ENCODE measurements at regions not wholly inside any gene's neighbourhood (a gene's known extent, or its start where the extent isn't known, plus 50 kb on each side); places are given as distances from the start of the nearest gene placed in this dataset.
A peak's percentile ranks its signal among the peaks of the same experiment; 100 is the strongest.

DNA sequence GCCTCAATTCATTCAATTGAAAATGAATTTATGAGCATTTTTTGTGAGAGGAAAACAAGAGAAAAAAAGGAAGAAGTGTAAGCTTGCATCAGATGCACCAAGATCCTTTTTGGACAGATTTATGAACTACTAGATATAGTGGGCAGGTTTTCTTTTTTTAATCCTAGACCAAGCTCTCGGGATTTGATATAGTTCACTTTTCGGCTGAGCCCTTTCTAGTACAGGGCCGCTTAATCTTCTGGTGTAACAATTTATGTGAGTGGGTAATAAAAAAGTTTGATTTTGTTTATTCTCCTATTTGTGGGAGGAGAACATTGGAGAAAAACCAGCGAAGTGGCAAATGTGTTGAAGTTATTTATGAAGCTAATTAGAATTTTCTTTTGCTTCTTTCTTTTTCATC is 538.0 kb downstream of the UTRN start:
- DNase-seq (ENCODE audit: extremely low spot score, insufficient read length, low read depth) (no peak), FAIRE-seq (no peak)

DNA sequence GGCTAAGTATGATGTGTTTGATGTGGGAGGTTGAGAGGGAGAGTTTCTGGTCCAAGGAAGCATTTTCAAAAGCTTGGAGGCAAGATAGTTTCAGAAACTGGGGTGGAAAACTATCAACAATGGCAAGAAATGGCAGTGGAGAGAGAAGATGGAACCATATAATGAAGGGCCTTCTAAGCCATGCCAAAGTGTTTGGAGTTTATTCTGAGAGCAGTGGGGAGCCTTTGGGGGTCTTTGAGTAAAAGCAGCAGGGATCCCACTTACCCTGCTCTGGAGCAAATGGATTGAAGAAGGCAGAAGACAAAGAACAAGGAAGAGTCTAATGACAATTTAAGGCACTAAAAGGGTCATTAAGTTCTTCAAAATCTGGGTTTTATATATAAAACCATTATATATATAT is 538.9 kb downstream of the UTRN start:
- DNase-seq (ENCODE audit: extremely low spot score, insufficient read length, low read depth) (no peak), FAIRE-seq (no peak)

DNA sequence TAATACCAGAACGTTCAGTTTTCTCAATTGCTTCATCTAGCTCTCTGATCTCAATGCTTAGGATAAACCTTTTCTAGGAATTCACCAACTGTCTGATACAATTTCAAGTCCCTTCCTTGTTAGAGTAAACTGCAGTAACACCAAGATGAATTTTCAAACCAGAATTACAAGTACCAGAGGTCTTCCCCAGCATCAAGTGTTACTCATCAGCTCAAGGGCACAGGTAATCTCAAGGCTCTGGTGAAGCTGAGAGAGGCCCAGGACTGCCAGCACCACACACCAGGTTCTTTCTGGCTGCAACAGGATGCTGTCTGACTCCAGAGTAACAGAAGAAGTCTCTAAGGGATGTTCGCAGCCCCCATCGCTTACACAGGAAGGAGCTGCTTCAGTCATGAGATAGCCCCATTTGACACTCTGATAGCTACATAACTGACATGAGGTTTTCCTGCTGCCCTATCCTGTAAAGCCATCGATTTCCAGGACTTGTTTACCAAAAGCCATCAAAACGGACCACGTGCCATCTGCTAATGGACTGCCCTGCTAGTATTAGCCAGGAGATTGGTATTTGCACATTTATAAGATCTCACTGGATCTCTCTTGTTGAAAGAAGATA is 549.4 kb downstream of the UTRN start:
- DNase-seq (ENCODE audit: extremely low spot score, insufficient read length, low read depth): no peak
- no peak for FAIRE-seq

DNA sequence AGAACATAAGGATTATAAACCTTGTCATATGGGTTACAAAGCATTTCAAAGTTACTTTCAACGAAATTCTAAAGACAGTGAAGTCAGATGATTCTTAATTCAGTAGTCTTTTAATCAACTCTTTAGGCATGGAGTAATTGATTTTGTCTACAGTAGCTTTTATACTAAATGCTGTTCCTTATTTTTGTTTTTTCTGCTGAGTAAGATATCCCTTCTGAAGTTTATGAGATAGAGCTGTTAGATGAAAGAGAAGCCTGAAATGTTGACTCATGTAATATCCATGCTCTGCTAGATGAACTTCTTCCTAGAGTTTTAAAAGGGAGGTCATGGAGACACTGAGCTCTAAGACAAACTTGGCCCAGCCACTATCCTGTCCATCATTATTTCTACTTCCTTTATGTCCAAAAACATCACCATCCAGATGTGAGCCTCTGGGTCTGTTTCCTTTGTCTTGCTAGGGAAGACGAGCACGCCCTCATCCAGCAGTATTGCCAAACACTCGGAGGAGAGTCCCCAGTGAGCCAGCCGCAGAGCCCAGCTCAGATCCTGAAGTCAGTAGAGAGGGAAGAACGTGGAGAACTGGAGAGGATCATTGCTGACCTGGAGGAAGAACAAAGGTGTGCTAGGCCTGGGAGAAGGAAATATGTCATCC is 550.3 kb downstream of the UTRN start:
- DNase-seq (ENCODE audit: extremely low spot score, insufficient read length, low read depth) (no peak), FAIRE-seq (no peak)

DNA sequence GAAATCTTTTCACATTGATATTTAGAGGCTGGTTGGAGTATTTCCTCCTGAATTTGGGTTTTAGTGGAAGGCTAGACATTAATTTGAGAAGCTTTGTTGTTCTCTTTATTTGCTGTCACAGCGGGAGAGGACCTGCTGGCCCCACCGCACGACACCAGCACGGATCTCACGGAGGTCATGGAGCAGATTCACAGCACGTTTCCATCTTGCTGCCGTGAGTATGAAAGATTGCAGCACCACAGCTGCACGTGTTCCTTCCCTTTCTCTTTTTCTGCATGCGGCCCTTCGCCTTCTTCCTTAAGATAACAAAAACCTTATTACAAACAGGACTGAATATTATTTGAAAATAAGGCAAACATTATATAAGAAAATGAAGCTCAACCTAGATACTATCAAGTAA is 555.5 kb downstream of the UTRN start:
- DNase-seq (ENCODE audit: extremely low spot score, insufficient read length, low read depth) (no peak), FAIRE-seq (no peak)

DNA sequence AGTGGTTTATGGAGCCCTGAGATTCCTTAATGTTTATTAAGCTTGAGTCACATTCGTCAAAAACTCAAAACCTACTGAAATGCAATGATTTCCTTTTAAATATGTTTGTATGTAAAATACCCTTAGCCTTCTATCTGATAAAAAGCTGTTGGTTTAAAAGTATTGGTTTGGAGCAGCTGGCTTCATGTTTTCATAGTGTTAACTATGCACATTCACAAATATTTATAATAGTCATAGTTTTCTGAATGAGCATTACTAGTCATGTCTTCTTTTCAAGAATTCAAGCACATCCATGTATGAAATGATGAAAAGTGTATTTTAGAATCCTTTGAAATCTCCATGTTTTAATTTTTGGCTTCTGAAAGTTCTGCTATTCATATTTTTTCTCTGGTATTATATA is 558.6 kb downstream of the UTRN start:
- FAIRE-seq (no peak), DNase-seq (ENCODE audit: extremely low spot score, insufficient read length, low read depth) (no peak)

DNA sequence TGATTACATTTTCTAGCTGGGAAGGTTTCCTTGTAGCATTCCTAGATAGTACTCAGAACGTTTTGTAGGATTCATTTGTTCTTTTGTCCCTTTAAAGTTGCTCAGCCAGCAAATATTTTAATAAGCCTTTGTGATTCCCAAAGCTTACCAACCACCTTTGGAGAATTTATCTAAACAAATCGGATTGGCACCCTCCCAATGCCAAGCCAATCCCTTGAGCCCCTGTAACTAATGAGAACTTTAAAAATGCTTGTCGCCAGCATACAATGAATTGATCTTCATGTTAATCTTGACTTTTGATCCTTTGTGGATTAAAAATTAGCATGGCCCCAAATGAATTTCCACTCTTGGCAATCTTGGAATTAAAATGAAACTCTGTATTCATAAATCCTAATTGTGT is 559.5 kb downstream of the UTRN start:
- FAIRE-seq: no peak
- no peak for DNase-seq (ENCODE audit: extremely low spot score, insufficient read length, low read depth)

DNA sequence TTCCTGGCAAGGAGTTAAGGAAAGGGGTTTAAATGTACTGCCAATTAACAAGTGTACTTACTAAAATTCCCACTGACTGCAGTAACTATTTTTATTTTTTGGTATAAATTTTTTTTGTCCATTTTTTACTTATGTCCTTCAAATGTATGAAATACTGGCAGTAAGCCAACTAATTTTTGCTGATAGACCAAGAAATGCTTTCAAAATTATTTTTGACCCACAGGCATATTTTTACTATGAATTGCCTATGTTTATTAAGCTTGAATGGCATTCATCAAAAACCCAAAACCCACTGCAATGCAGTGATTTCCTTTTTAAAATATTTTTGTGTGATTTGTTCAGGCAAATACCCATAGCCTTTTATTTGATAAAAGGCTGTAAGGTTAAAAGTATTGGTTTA is 560.1 kb downstream of the UTRN start:
- FAIRE-seq: no peak

DNA sequence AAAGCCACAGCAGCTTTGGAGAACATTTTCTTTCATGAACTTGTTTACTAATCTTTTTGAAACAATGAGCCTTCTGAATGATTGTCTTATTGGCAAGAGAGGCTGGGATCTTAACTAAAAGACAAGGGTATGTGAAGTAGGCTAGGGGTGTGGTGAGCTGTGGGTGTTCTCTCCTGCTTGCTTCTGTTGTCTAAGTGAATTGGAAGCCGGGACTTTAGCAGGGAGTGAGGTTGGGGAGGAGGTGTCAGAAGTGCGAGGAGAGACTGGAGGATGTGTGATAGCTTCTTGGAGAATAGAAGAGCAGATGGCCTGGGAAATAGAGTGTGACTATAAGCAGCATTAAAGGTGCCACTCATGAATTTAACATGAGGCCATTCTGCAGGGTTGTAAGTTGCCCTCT is 562.8 kb downstream of the UTRN start:
- FAIRE-seq: no peak
- DNase-seq (ENCODE audit: extremely low spot score, insufficient read length, low read depth): no peak

More for the DNA sequence above, 560.1 kb downstream of the UTRN start:
- no peak for DNase-seq (ENCODE audit: extremely low spot score, insufficient read length, low read depth)

DNA sequence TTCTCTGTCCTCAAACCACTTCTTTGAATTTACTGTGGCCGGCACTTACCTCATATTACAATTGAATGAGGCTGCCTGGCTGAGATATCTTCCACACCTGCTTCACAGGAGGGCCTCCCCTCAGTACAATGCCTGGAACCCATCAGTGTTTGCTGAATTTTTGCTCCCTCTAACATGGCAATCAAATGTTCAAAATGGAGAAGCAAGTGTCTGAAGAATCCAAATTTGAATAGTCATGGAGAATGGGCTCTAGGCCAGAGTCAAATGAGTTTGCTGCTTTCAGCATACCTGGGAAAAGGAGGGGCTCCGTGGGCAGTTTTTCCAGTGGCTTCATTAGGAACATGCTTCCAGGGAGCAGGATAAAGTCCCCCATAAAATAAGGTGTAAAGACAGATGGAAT is 564.8 kb downstream of the UTRN start:
- no peak for DNase-seq (ENCODE audit: extremely low spot score, insufficient read length, low read depth)
- no peak for FAIRE-seq

DNA sequence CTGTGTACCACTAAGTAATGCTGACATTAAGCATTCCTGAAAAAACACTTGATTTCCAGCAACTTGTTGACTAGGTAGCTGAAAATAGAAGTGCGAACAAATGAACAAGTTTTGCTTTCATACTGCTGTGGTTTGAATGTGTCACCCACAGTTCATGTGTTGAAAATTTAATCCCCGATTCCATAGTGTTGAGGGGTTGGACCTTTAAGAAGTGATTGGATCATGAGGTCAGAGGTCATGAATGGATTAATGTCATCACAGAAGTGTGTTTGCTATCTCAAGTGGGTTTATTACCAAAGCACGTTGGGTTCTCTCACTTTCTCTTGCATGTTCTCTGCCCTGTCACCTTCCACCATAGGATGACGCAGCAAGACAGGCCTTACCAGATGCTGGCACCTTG is 568.5 kb downstream of the UTRN start:
- FAIRE-seq: peak; percentile 24
- no peak for DNase-seq (ENCODE audit: extremely low spot score, insufficient read length, low read depth)

DNA sequence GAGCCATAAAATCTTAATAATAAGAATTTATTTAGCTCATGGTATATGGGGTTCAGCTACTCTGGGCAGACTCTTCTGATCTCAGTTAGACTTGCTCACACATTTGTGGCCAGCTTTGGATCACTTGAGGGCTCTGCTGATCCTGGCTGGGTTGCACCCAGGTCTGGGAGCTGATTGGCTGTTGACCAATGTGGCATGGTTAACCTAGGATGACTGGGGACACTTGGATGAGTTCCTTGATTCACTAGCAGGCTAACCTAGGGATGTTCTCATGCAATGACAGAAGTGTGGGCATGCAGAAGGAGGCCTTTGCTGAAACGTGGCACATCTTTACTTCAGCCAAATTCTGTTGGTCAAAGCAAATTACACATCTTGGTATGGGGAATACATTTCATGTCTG is 569.5 kb downstream of the UTRN start:
- FAIRE-seq: no peak
- DNase-seq (ENCODE audit: extremely low spot score, insufficient read length, low read depth): no peak

DNA sequence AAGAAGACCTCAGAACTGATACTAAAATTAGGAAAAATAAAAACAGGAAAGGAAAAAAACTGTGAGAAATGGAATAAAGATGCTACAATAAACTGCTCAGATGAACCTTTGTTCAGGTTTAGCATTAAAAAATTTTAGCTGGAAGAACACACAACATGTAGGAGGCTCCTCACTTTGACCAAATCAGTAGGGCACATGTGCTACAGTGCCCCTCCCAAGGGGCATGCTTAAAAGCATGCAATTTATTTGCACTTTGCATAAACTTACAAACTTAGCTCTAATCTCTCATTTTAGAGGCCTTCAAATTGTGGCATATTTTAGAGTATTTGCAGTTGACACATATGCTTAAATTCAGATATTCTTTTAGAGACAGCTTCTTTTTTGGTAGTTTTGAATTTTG is 570.2 kb downstream of the UTRN start:
- FAIRE-seq (no peak), DNase-seq (ENCODE audit: extremely low spot score, insufficient read length, low read depth) (no peak)

DNA sequence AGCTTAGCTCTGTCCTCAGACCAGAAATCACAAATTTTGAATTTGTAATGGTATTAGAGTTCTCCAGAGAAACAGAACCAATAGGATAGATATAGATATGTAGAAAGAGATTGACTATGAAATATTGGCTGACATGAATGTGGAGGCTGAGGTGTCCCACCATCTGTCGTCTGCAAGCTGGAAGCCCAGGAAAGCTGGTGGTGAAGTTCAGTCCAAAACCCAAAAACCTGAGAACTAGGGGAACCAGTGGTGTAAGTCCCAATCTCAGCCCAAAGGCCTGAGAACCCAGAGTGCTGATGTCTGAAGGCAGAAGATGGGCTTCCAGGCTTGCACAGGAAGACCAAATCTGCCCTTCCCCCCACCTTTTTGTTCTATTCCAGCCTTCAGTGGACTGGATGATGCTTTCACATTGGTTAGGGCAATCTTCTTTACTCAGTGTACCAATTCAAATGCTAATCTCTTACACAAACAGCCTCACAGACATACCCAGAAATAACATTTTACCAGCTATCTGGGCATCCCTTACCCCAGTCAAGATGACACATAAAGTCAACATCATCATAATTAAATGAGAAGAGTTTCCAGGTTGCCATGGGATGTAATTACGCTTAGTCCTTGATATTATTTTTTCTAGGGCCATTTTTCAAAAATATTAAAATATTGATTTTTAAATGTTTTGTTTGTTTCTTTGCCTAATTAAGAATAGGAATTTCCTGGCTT is 570.8 kb downstream of the UTRN start:
- DNase-seq (ENCODE audit: extremely low spot score, insufficient read length, low read depth) (no peak), FAIRE-seq (no peak)

DNA sequence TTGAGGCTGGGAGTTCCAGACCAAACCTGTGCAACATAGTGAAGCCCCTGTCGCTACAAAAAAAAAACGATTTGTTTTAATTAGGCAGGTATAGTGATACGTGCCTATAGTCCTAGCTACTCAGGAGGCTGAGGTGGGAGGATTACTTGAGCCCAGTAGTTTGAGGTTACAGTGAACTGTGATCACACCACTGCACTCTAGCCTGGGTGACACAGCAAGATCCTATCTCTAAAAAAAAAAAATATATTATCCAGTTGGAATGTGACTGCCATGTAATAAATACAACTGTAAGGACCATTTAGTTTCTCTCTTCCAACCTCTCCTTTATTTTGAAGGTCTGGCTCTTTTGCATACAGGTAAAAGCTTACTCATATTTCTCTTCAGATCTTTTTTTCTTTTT is 571.5 kb downstream of the UTRN start:
- no peak for FAIRE-seq
- DNase-seq (ENCODE audit: extremely low spot score, insufficient read length, low read depth): no peak

DNA sequence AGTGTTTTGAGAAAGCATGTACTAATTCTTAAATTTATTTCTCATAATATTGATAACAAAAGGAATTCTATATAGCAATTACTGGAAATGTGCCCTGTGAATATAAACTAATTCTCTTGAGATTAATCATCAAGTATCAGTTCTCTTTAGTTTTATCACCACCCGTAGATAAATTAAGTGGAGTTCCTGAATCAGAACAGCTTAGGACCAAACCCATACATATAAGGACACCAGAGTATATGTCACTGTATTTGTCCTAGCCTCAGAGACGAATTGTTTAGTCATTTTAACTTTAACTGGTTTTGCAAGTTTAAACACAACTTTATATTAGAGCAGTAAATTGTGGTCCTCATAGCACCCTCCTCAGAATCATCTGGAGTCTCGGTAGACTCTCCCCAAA is 572.0 kb downstream of the UTRN start:
- DNase-seq (ENCODE audit: extremely low spot score, insufficient read length, low read depth): no peak
- FAIRE-seq: no peak

DNA sequence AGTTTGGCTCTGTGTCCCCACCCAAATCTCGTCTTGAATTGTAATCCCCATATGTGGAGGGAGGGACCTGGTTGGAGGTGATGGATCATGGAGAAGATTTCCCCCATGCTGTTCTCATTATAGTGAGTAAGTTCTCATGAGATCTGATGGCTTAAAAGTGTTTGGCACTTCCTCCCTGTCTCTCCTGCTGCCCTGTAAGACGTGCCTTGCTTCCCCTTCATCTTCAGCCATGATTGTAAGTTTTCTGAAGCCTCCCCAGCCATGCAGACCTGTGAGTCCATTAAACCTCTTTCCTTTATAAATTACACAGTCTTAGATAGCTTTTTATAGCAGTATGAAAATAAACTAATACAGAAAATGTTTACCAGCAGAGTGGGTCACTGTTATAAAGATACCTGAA is 577.6 kb downstream of the UTRN start:
- FAIRE-seq (no peak), DNase-seq (ENCODE audit: extremely low spot score, insufficient read length, low read depth) (no peak)

DNA sequence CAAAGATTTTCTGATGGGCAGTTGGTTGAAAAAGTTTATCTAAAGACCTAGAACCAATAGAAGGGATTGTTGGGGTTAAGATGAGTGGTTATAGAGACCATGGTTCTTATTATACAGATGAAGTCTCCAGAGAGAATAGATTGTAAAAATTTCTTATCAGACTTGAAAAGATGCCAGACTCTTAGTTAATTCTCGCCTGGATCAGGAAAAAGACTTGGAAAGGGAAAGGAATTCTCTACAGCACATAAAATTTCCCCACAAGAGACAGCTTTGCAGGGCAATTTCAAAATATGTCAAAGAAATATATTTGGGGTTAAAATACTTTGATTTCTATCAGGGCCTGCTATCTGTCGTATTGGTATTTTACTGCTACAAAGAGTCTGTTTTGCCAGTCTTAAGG is 582.6 kb downstream of the UTRN start:
- FAIRE-seq (no peak), DNase-seq (ENCODE audit: extremely low spot score, insufficient read length, low read depth) (no peak)

DNA sequence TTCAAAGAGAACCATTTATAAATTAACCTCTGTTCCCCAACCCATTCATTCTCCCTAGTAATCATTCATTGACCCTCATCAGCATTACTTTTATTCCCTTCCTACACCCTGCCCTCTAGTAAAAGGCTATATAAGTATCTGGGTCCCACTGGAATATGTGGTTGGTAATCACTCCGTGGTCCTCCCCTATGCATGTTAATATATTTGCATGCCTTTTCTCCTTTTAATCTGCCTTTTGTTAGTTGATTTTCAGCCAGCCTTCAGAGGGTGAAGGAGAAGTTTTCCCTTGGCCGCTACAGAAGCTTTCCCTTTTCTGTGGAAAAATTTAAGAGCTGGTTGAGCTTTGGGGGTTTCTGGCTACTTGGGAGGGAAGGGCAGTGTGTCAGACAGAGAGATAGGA is 585.6 kb downstream of the UTRN start:
- DNase-seq (ENCODE audit: extremely low spot score, insufficient read length, low read depth): no peak
- FAIRE-seq: no peak

DNA sequence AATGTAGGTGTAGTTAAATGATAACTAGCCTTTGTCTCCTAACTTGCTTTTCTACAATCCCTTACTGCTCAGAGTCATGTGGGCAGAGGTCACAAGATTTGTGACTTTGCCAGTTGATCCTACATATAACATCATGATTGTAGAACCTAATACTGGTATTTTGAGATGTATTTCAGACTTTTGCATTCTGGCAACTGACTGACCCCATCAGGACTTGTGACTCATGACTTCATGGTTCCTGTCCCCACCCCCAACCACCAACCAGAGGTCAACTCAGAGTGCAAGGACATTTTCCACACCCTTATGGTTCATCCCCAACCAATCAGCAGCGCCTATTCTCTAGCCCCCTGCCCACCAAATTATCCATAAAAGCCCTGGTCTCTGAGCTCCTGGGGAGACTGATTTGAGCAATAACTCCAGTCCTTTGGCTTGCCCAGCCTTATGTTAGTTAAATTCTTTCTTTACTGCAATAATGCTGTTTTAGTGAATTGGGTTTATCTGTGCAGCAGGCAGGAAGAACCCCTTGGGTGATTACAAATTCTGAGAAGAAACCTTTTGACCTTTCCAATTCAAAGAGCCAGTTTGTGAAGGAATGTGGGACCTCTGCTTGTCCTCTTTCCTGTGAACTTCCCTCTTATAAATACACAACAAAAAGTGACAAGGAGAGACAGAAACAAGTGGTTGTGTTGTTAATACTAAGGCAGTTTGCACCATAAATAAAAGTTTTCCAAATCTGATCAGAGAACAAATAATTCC is 588.7 kb downstream of the UTRN start:
- DNase-seq (ENCODE audit: extremely low spot score, insufficient read length, low read depth) (no peak), FAIRE-seq (no peak)

DNA sequence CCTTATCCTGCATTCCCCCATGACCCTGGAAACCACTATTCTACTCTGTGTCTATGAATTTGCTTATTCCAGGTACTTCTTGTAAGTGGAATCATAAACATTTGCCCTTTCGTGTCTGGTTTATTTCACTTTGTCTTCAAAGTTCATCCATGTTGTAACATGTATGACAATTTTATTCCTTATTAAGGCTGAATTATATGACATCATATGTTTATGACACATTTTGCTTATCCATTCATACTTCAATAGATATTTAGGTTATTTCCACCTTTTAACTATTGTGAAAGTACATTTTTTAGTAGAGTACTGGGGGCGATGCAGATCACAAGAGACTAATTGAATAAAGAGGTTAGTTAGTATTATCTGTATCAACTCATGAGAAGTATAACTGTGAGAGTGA is 591.6 kb downstream of the UTRN start:
- no peak for FAIRE-seq
- no peak for DNase-seq (ENCODE audit: extremely low spot score, insufficient read length, low read depth)
